SH-SY5Y (cell line): ENCODE measurements at regions not wholly inside any gene's neighbourhood (a gene's known extent, or its start where the extent isn't known, plus 50 kb on each side); places are given as distances from the start of the nearest gene placed in this dataset.

ENCODE experiments used
- GATA2 ChIP-seq: IDR thresholded peaks from 2 replicates; pipeline ENCODE4 v1.6.1; 2011; ENCODE audit warnings: mild to moderate bottlenecking, low read depth, low read length
- GATA3 ChIP-seq: IDR thresholded peaks from 2 replicates; pipeline ENCODE4 v1.6.1; 2011; ENCODE audit warnings: low read depth, mild to moderate bottlenecking, low read length, moderate library complexity

DNA sequence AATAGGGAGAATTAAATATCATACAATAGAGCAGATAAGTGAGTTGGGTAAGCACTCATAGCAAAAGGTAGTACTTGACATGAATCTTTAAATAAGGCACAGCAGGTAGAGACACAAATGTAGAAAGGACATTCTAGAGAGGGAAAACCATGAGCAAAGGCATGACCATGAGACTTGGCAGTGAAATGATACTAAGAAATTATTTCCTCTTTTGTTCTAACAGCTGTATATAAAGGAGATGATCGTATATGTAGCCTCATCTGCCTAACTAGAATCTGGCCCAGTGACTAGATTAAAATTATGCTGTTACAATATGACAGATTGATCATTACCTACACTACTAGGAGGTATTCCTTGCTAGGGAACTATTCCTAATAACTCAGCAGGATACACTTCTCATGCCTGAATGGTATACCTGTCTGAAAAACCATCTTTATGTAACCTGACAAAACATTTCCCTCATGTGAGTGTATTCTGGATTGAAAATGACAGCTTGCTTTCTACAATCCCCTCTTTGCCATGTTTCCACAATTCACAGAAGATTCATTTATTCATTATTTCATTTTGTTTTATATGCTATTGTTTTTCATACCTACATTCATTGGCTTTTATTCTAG is 725.7 kb downstream of the C12orf50 start:
- TF ChIP-seq GATA3, result no peak
- TF ChIP-seq GATA2, result no peak

DNA sequence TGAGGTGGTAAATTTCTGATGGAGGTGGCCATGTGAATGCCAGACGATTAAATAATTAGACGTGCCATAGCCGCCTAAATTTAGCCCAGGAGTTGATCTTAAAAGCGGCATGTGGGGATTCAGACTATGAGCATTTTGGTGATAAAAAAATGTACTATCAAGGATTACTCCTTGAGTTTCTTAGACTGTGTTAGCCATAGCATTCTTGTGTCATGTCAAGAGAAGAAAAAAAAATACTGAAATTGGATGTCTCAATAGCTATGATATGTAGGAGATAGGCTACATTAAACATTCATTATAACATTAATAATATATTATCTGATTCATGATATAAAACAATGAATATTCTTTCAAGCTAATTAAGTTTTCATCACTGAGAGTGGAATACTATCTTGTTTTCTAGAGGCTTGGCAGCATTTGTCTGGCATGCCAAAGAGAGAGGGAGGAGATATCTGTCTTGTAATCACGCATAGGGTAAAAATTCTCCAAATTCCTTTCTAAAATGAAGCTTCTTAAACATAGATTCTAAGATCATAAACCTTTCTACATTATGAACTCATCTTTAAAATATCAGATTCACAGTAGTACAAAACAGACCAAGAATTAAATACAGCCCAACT is 727.0 kb downstream of the C12orf50 start:
- TF ChIP-seq GATA2 (no peak), GATA3 (no peak)

DNA sequence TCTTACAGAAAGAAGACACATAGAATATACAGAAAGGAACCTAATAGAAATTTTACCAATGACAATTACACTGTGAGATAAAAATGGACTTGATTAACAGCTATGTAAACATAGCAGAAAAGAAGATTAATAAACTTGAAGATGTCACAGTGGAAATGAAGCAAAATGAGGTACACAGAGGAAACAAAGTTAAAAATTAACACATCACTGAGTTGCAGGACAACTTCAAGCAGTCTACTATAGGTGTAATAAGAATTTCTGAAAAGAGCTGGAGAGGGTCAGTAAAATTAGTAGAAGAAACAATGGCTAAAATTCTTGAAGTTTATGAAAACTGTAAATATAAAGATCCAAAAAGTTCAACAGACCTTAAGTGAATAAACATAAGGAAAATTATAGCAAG is 738.7 kb downstream of the C12orf50 start:
- no peak for TF ChIP-seq GATA3
- TF ChIP-seq GATA2, result no peak

DNA sequence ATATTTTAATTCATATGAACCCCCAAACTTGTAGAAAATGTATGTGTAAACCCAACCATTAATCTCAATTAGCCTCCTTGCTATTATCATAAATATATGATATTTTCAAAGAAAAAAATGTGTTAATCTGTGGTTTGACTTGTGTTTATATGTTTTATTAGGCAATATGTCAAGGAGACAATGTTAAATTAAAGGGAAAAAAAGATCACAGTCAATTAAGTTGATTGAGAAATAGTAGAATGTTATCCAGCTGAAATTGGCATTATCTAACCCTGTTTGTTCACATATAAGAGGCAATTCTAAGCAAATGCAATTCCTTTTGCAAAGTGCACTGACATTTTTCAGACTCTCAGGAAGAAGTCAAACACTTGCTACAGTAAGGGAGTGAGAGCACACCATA is 745.3 kb downstream of the C12orf50 start:
- no peak for TF ChIP-seq GATA3
- no peak for TF ChIP-seq GATA2

DNA sequence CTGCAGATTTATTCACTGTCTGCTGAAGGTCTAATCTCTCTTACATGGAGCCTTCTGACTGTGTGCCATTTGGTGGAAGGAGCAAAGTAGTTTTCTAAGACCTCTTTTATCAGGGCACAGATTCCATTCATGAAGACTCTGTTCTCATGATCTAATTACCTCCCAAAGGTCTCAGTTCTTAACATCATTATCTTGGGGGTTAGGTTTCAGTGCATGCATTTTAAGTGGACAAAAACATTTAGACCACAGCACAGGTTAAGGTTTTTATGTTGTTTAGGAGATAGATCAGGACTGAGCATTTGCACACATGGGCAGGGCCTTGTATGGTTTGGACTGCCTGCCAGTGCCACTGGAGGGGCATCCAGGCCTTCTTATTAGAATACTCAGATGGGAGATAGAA is 746.1 kb downstream of the C12orf50 start:
- TF ChIP-seq GATA3 (no peak), GATA2 (no peak)

DNA sequence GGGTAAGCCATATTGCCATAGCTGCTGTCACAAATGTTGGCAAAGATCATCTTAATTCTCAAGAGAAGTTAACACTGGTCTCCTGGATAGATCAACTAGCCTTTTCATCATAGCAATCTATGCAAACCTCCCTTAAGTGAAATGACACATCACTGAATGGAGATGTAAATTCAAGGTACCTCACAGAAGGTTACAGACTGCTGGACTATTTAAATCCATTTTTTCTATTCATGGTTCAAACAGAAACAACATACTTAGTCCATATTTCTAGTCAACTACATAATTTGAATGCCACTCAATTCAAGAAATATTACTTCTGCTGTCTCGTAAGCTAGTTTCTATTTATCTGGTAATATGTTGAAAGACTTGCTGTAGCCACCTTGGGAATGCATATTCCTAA is 748.3 kb downstream of the C12orf50 start:
- no peak for TF ChIP-seq GATA3
- no peak for TF ChIP-seq GATA2

DNA sequence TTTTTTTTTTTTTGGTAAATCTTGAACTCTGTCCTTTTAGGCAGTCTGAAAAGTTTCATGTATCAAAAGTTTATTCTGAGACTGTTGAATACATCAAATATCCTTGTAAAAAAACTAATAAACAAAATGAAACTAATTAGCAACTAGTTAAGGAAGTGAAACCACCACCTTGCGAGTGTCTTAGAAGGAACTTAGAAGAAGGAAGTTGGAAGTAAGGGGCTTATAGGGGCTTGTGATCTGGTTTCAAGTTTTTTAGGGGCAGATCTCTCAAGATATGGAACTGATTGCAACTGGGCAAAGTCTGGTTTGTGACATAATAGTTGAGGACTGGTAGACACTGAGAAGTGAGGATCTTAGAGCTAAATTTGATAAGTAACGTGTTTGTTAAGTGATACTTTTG is 748.8 kb downstream of the C12orf50 start:
- TF ChIP-seq GATA2 (no peak), GATA3 (no peak)

DNA sequence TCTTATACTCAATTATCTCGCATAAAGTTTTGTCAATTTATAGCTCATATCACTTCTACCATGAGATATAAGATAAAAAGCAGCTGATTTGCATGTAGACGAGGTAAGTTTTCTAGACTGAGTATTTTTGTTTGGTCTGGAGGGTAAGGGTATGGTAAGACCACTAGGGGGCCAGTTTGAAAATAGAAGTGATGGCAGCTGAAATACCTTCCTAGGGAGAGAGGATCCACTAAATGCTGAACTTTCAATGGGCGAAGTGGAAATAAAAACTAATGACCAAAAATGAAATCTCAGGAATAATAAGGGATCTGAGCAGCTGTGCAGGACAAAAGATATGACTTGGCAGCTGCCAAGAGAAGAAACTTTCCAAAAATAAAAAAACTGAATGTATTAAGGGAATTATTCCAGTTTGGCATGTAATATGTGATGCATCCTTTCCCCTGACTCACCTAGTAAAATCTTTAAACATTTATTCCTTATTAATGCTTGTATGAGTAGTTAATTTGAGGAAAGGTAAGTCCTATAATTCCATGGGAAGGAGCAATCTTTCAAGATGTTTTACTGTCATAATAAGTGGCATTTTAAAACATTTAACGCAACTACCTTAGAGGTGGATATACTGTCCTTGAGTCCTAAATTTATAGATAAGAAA is 754.5 kb downstream of the C12orf50 start:
- TF ChIP-seq GATA2, result no peak
- TF ChIP-seq GATA3, result no peak

DNA sequence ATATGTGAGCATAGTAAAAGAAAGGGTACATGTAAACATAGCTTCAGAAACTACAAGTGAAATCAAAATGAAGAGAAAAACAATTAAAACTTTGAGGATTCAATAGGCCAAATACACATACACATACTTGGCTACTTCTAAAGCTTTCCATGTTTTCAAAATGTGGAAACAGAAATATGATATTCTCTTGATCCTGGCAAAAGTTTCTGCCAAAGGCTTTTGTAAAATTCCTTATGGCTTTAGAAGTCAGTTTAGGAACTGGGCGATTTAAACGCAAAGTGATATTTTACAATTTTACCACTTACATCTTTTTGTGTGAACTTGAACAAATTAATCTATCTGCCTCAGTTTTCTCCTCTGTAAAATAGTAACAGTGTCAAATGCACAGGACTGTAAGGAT is 756.4 kb downstream of the C12orf50 start:
- TF ChIP-seq GATA3 (no peak), GATA2 (no peak)

DNA sequence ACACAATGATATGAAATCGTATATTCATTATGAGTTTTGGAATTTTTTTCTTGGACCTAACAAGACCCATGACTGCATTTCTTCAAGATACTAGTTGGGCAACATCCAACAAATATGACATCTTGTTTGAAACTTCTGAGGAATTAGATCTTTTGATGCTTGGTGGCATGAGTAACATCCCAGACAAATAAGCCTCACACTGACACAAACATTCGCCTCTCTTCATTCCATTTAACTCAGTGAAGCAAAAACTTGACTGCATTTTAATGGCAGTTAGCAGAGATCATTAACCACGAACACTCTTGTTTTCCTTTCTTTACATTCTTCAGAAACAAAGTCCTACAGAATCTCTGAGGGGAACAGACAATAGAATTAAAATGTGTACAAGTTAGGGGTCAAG is 758.3 kb downstream of the C12orf50 start:
- no peak for TF ChIP-seq GATA3
- no peak for TF ChIP-seq GATA2

DNA sequence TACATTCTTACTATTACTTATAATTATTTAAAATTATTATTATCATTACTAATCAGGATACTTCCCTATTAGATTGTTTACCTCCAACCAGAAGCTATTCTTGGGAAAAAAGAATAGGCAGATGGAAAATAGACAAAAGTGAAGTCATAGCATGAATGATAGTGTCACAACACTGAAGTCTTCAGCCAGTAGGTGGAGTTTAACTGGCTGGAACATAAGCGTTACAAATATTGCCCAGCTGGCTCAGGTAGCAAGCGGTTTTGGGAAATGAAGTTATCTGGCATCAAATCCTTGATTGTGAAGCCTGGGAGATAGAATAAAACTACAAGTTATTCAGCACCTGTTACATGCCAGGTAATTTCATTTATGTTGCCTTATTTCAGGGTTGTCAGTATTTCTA is 762.9 kb downstream of the C12orf50 start:
- TF ChIP-seq GATA2, result no peak
- TF ChIP-seq GATA3, result no peak

DNA sequence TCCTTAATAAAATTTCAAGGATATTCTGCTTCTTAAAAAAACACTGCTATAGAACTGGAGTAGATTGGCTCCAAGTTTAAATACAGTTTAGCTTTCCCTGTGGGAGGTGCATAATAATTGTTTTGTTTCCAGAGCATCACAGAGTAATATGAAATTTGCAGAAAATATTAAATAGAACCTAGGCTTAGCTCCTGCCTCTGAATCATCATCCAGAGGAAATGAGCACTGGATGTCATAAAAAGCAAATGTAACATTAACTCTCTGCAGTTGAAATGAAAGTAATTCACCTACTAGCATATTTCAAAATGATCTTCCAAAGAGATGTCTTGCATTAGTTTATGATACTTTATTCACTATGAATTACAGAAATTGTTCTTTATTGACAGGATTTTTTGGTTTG is 769.8 kb downstream of the C12orf50 start:
- TF ChIP-seq GATA2, result no peak
- no peak for TF ChIP-seq GATA3

DNA sequence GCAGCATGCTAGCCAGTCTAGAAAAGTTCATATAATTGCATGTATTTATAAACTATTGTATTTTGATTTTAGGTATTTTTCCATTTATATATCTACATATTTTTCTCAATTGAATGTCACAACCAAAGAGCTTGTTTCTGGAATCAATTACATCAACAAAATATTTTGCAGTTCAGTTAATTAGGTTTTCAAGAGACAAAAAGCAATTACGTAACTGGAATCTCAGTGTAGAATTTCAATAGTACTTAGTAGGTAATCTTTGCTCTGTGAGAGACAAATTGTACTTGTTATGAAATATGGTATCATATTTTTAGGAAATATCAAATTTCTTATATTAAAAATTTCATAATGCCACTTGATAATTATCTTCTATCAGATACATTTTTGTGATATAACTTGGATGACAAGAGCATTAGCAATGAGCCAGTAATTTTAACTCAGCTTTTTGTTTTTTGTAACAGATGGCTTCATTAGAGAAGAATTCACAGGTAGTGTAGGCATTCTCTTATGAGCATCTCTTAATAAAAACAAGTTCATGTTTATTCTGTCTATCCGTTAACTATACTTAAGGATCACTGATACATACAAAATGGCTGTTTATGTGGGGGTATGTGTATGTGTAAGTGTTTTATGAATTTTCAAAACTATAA is 774.7 kb downstream of the C12orf50 start:
- no peak for TF ChIP-seq GATA2

DNA sequence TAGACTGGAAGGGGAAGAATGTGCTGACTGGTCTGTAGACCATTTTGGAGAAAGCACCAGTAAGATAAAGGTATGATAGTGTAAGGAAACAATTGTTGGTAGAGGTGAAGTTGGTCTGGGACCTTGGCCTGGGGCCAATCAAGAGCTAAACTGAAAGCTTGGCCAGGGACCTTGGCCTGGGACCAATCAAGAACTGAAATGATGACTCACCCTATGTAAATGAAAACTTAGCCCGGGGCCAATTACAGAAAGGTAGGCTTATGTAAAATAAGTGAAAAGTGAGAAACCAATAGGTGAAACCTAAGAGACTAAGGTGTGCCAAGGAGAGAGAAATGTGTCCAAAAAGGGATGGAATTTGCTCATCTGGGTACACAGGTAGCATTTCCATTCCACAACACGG is 776.0 kb downstream of the C12orf50 start:
- no peak for TF ChIP-seq GATA3
- TF ChIP-seq GATA2, result no peak

DNA sequence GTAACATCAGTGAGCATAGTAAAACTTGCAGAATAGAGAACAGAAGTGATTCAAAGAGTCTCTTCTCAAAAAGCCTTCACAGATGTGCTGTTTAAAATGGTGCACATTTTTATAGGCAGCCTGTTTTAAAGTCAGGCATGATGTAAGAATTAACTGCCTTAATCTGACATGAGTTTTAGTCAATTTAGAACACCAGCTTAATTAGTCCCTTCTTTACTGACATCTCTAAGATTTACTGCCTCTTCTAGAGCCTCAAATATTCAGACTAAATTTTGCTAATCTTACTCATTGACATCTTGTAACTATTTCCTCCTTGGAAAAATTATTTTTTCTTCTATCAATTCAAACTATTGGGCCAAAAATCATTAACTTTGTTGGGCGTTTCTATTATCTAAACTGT is 782.5 kb downstream of the C12orf50 start:
- TF ChIP-seq GATA2 (no peak), GATA3 (no peak)
